Glomerular visceral epithelial cell (primary cell): ENCODE measurements at regions not wholly inside any gene's neighbourhood (a gene's known extent, or its start where the extent isn't known, plus 50 kb on each side); places are given as distances from the start of the nearest gene placed in this dataset.
A peak's percentile ranks its signal among the peaks of the same experiment; 100 is the strongest.

ENCODE experiments used
- DNase-seq: peaks from one replicate; pipeline ENCODE4 v3.0.0-alpha.2; 2016; ENCODE audit errors: extremely low spot score

DNA sequence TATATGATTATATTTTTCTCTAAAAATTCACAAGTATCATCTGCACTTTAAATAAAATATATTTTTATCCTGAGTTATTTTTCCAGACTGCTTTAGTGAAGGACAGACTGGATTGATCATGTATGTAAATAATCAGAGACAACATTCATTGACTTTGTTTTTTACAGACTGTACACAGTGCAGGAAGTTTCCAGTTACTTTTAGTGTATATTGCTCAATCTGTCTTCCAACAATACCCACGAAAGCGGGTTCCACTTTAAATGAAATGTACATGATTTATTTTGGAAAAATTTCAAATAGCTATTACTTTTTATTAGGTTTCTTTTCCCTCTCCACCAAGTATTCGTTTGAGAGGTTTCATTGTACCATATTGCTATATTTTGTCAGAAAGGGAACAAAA is 497.0 kb downstream of the FSCB start:
- no peak for DNase-seq

DNA sequence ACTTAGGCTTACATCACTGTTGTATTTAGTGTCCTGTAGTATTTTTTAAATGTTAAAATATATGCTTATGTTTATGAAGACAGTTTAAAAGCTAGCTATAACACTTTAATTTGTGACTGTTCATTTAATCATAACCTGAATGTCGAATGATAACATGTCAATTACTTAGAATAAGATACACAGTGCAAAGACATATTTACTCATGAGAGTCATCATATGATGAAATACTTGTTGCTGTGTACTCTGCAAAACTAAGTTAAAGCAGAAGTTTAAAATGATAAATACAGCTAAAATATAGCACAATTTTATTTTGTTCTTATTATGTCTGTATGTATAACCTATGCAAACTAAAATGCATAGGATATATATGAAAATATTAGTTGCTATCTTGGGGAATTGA is 497.4 kb downstream of the FSCB start:
- no peak for DNase-seq

DNA sequence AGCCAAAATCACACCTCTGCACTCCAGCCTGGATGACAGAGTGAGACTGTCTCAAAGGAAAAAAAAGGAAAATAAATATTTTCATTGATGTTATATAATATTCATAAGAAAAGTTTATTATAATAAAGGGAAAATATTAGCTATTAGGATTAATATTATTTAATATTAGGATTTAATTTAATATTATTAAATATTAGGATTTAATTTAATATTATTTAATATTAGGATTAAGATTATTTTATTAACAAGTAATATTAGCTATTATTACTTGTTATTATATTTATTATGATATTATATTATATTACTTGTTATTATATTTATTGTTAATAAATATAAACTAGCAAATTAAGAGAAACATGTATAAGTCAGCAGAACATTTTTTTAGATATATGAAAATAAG is 518.1 kb downstream of the FSCB start:
- no peak for DNase-seq

- DNase-seq, result peak; percentile 50
Measured at GRCh38 chr14:43983721-43984120, 523.4 kb downstream of the FSCB start.

- DNase-seq, result no peak
Measured at GRCh38 chr14:43981135-43981768, 525.8 kb downstream of the FSCB start.

- DNase-seq, result no peak
Measured at GRCh38 chr14:43956741-43957140, 550.3 kb downstream of the FSCB start.

DNA sequence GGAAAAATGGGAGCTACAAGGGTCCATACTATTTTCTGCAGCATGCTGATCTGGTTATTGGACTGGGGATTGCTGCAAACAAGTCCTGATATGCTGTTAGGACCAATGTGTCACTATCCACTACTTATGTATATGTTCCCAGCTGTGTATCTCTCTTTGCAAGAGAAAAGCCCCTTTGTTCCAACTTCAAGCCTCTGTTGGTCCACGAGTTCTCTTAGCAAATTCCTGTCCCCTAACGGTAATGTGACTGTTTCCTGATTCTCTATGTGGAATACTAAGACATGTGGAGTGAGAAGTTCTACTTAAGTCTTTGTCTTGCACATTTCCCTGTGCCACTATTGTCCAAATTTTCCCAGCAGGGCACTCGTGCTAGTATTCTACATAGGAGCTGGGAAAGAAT is 557.7 kb downstream of the FSCB start:
- no peak for DNase-seq

GRCh38 chr14:43939836-43940235 is 567.2 kb downstream of the FSCB start:
- no peak for DNase-seq

GRCh38 chr14:43938588-43939281 is 568.3 kb downstream of the FSCB start:
- DNase-seq, result no peak

DNA sequence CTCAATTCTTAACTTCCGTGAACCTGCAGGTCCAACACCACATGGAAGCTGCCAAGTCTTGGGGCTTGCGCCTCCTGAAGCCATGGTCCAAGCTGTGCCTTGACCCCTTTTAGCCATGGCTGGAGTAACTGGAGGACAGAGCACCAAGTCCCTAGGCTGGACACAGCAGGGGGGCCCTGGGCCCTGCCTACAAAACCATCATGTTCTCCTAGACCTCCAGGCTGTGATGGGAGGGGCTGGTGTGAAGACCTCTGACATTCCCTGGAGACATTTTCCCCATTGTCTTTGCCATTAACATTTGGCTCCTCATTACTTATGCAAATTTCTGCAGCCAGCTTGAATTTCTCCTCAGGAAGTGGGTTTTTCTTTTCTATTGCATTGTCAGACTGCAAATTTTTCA is 570.1 kb downstream of the FSCB start:
- DNase-seq, result no peak

DNA sequence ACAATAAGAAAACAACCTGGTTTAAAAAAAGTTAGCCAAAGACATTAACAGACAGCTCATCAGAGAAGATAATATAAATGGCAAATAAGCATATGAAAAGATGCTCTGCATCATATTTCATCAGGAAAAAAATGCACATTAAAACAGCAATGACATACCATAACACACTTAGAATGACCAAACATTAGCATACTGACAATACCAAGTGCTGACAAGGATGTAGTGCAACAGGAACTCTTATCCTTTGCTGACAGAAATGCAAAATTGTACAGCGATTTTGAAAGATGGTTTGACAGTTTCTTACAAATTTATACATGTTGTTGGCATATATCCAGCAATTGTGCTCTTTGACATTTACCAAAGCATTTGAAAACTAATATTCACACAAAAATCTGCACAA is 573.0 kb downstream of the FSCB start:
- no peak for DNase-seq

DNA sequence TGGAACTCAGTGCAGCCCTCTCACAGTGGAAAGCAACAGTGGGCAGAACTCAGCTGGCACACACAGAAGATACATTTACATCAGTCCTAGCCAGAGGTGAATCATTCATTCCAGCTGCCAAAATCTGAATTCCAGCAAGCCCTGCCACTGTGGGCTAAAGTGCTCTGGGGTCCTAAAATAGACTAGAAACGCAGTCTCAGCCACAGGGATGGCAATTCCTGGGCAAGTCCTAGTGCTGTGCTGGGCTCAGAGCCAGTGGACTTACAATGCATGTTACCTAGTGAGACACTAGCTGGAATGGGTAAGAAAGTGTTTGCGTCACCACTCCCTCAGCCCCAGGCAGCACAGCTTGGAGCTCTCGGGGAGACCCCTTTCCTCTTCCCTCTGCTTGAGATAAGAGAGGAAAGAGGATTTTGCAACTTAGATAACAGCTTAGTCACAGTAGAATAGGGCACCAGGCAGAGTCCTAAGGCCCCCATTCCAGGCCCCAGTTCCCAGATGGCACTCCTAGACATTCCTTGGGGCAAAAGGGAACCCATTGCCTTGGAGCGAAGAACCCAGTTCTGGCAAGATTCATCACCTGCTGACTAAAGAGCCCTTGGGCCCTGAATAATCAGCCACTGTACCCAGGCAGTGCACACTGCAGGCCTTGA is 592.9 kb downstream of the FSCB start:
- no peak for DNase-seq

DNA sequence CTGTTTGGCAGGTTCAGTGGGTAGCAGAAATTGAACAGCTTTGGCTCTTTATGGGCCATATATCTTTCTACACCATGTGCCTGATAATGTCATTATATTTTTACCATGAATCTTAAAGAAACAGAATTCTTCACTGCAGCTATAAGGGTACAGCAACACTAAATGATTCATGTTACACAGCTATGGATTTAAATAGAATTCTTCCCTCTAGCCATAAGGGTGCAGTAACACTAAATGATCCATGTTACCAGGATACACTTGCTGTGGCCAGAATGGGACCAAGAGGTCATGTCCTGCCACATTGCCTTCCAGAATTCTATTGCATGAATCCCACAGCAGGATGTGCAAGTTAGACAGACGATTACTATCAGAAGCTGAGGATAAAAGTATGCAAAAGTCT is 603.9 kb downstream of the FSCB start:
- no peak for DNase-seq

DNA sequence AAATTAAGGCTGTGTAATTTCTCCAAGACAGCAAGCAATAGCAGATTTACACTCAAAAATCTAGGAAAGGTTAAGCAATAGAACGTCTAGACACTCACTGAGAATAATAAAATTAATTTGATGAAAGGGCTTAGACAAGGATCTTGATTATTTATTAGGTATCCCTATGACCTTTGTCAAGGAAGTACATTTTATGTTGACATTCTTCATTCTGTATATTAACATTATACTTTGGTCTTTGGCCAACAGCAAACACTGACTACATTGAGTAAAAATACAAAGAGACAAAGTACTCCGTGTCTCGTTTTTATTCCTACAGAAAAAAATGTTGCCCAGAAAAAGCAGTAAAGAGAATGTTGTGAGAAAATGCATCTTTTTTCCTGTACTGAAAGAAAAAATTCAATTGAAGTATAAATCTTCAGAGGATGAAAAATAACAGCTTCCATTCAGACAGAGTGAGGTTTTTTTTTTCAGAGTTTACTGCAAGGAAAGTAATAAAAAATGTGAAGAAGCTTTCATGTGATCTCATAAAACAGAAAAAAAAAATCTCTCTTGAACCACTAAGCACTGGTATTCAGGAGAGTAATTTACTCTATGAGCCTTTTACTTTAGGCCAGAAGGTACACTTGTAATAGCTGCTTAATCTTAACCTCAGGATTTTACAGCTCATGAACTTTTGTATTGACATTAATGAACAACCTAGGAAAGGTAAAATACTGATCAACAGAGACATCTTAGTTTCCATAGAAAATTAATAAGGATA is 605.0 kb downstream of the FSCB start:
- no peak for DNase-seq

DNA sequence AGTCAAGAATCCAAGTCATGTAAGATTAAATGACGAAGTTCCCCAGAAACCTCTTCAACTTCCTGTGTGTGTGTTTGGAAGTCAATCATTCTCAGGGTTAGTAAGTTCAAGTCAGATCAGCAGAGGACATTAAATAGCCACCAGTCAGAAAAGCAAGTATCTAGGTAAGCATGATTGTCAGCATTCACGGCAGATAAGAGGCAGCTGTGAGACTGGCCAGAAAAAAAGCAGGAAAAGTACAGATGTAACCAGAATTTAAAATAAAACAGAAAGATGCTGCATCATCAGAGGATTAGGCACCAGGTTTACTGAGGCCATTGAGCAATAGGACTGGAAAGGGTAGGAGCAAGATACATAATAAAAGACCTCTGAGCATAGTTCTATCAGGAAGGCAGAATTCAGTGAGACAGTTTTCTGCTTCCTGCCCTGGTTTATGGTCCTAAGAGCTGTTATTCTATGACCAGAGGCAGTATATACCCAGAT is 606.9 kb downstream of the FSCB start:
- DNase-seq, result no peak

- DNase-seq, result no peak
Measured at GRCh38 chr14:43898687-43899086, 608.4 kb downstream of the FSCB start.

DNA sequence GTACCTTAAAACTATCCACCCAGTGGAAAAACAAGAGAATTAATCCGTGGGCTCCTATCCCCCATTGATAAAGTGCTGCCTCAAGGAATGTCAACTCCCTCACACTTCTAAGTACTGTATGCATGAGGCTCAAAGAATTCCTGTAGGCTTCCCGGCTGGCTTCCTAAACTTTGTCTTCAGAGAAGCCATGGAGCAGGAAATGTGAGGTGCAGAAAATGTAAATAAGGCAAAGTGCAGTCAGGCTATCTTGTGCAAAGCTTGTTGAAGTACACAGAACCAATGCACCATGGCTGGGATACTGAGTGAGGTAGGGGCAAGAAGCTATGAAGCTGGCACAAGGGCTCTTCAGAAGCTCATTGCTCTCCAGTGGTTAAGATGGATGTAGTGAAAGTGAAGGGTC is 611.0 kb downstream of the FSCB start:
- DNase-seq, result no peak

DNA sequence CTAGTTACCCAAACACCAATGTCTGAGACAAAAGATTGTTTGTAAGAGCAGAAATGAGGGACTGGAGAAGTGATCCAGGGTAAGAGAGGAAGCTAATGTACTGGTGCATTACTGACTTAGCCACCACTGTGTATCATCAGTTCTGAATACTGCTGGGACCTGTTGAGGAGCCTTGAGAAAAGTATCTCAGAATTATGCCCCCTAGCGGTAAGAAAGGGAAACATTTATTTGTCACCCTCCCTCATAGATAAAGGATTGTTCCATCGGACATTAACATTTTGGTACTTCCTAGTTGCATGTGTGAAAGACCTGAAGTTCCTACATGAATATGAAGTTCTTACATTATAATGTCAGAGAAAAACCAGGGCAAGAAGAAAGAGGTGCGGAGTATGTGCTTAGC is 612.5 kb downstream of the FSCB start:
- DNase-seq, result no peak

- no peak for DNase-seq
Measured at GRCh38 chr14:43887523-43887922, 619.6 kb downstream of the FSCB start.

DNA sequence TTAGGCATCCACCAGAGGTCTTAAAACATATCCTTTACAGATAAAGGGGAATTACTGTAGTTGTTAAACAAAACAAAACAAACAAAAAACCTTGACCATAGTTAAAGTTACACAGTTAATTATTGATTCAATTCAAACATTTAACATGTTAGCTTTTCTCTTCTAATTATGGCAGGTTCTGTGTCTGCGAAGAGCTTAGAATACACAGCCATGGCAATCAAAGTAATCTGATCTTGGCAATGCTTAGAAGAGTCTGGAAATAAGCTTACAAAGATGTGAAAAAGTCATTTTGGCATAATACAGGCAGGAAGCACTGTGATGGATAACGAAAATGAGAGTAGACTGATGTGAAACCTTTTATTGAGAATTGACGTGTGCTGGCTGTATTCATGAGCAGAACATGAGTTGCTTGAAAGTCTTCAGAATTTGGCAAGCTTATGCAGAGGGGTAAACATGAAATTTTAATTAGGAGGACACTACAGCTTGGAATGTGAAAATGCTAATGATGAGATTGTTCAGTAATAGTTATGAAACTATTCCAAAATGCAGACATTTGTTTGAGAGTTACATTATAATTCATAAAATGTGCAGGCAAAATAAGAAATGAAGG is 629.6 kb downstream of the FSCB start:
- DNase-seq, result no peak

- DNase-seq, result no peak
Measured at GRCh38 chr14:43872752-43873655, 634.1 kb downstream of the FSCB start.
